HG03159 (cell line): ENCODE measurements at regions not wholly inside any gene's neighbourhood (a gene's known extent, or its start where the extent isn't known, plus 50 kb on each side); places are given as distances from the start of the nearest gene placed in this dataset.

Experiments used
- ATAC-seq: cut with Tn5 transposase; IDR thresholded peaks from one replicate; pipeline ENCODE4 v1.9.1; 2021; ENCODE audit warnings: mild to moderate bottlenecking, moderate library complexity; ENCODE audit not compliant: unreplicated experiment

DNA sequence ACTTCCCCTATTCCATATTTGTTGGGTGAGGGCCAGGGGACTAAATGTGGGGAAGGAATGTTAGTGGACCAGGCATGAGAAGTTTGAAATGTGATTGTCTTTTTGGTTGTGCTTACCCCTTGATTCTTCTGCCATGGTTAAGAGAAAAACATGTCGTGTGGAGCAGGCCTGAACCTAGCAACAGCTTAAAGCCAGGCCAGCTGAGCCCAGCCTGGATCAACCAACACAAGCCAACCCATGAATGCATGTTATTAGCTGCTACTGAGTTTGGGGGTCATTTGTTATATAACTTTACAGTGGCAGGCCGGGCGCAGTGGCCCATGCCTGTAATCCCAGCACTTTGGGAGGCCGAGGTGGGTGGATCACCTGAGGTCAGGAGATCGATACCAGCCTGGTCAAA lies 52.4 kb upstream of the TRIO start:
- no peak for ATAC-seq

GRCh38 chr5:14090290-14090689 lies 52.9 kb upstream of the TRIO start:
- ATAC-seq = no peak

DNA sequence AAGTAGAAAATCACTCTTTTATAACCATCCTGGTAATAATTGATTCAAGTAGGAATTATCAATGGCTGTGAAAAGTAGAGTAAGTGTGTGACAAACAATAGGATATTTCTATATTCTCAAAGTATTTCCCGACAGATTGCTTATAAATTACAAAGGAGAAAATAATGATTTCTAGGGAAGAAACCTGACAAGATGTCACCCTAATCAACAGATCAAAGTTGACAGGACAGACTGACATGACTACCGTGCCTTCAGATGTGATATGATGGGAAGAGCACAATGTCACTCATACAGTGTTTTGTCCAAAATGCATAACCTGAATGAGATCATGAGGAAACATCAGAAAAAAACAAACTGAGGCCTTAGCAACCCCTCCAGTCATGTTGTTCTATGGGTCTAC lies 53.9 kb upstream of the TRIO start:
- ATAC-seq = no peak

GRCh38 chr5:14086261-14086660 lies 56.9 kb upstream of the TRIO start:
- no peak for ATAC-seq

- ATAC-seq = no peak
These were observed 60.2 kb upstream of the TRIO start for GRCh38 chr5:14082973-14083372.

GRCh38 chr5:14082523-14082922 lies 60.6 kb upstream of the TRIO start:
- no peak for ATAC-seq

DNA sequence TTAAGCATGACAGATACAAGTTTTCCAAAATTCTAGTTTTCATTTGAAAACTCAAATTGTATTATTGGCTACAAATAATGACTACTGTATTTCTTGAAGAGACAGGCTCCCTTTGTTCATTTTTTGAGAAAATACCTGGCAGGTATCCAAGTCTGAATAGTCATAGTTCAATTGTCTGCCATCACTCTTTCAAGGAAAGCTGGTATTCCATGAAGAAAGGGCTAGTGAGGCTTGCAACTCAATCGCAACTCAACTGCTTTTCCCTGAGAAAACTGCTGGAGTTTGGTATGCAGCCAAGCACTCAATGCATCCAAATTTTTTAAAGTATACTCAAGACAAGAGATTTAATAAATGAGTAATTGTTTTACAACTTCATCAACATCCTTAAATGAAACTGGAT lies 61.4 kb upstream of the TRIO start:
- ATAC-seq = no peak

GRCh38 chr5:14078716-14079115 lies 64.4 kb upstream of the TRIO start:
- no peak for ATAC-seq

DNA sequence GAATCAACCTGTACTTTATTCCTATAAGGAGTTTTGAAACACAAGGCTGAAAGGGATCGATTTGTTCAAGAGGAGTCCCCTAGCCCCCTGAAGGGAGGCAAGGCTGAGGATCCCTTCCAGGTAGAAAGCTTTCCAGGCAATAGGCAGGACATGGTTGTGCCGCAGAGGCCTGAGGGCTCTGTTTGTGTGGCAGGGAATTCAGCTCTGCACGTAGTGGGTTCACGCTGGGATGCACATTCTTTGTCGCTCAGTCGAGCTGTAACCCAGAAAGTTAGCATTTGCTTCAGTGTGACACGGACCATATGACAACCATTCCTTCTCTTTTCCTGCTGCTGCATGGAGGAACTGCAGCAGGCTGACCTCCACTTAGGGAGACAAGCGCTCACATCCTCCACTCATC lies 65.6 kb upstream of the TRIO start:
- no peak for ATAC-seq

DNA sequence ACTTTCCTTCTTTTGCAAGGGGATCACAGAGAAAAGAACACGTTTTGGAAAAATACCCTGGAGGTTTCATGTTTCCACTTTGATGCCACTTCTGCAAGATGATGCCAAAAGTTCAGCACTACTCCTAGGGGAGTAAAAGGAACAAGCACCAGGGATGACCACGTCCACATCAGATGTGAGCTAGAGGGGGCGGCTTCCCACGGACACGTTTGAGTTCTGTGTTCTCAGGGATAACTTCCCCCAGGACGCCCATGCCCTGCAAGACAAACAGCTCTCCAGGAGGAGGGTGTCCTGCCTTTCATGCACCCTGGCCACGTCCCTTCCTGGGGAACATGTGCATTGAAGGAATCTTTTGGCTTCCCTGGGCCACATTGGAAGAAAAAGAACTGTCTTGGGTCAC lies 66.6 kb upstream of the TRIO start:
- ATAC-seq = no peak

- ATAC-seq = no peak
These were observed 67.2 kb upstream of the TRIO start for GRCh38 chr5:14075937-14076336.

GRCh38 chr5:14071433-14071832 lies 71.7 kb upstream of the TRIO start:
- no peak for ATAC-seq

DNA sequence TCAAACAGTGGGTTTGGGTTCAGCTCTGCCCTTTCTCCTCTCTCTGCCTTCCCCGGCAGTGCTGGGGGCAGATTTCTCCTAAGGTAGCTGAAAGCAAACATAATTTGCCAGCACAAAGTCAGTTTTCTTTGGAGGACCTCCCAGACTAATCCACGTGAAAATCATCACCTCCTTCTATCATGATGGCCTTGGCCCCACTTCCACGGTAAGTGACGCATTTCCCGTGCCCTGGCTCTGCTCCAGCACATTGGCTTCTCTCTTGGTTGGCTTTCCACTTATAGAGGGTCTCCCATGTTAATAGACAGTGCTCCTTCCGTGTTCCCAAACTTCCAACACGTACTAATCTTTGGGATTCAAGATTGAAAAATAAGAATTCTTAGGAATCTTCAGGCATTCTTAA lies 74.1 kb upstream of the TRIO start:
- no peak for ATAC-seq

DNA sequence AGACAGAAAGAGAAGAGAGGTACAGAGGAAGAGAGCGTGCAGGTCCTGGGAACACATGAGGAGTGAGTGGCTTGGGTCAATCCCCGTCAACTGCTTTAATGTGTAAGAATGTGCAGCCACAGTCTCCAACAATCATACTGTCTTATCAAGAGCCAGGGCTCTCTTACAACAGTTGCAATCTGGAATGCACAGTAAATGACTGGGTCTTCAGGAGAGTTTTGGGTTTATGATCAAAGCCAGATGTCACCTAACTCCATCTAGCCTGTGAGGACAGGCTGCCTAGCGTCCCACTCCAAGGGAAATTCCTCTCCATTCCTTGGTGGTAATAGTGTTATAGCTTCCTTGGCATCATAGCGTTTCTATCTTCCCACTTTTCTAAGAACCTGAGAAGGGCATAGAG lies 75.0 kb upstream of the TRIO start:
- no peak for ATAC-seq

- no peak for ATAC-seq
These were observed 76.8 kb upstream of the TRIO start for GRCh38 chr5:14066326-14066725.

DNA sequence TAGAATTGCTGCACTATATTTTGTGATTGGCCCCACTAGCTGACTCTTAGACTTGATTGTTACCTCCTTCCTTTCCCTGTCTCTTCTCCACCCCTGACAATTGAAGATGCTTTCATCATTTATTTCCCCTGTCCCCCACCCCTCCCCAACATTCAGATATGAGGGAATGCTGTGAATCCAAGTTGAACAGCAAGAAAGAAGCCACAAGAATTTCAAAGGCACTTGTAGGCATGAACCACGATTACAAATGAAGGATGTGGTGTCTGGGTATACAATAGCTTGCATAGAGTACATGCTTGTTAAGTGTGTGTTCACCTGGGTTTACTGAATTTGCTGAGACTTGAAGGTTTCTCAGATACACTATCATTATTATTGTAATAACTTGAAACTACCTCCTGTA lies 78.3 kb upstream of the TRIO start:
- no peak for ATAC-seq

GRCh38 chr5:14063691-14064090 lies 79.5 kb upstream of the TRIO start:
- ATAC-seq = no peak

DNA sequence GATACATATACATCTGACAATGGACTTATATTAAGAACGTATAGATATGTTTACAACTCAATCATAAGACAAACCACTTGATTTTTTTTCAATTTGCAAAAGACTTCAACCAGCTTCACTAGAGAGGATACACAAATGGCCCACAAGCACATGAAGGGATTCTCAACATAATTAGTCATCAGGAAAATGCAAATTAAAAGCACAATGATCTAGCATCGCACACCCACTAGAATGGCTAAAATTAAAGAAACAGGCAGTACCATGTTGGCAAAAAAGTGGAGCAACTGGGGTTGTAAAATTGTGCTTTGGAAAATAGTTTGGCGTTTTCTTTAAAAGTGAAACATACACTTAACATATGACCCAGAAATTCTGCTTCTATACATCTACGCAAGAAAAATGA lies 80.0 kb upstream of the TRIO start:
- no peak for ATAC-seq

DNA sequence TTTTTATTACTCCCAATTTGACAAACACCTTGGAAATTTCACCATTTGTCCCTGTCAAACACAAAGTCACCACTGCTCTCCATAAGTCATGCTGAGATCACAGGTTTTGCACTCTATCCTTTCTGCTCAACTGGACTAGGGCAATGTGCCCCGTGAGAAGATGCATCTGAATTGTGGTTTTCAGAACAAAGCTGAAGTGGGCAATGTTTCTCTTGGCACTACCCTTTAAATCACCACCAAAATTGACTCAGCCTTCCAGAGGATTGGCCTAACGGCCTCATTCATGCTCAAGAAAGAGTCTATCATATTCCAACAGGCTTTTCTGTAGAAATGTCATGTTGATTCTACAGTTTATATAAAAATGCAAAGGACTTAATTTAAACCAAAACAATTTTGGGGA lies 81.0 kb upstream of the TRIO start:
- ATAC-seq = no peak

DNA sequence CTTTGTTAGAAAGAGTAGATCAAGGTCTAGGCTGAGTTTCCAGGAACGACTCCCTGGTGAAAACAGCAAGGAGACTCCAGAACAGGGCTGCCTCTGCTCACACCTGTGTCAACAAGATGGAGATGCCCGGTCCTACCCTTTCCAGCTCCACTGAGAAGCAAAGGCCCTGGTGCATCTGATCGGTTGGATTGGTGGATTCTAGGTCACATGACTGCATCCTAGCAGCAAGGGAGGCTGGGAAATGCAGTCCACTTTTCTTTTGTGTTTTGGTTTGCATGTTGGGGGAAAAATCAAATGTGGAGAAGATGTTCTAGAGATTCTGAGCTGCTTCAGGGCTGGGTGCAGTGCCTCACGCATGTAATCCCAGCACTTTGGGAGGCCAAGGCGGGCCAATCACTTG lies 82.0 kb upstream of the TRIO start:
- no peak for ATAC-seq

DNA sequence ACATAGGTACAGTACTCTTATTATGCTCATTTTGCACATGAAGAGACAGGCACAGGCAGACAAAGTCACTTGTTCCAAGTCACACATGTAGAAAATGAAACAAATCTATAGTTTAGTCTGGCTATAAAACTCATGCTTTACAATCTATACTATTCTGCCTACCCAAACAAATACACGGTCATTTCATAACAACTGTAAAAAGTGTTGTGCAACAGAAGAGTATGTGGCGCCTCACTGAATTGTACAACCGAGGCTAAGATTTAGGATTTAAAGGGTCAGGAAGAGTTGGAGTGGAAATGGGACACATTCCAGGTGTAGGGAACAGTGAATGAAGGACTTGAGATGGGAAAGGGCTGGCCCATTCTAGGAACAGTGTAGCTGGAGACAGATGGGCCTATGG lies 82.9 kb upstream of the TRIO start:
- no peak for ATAC-seq

DNA sequence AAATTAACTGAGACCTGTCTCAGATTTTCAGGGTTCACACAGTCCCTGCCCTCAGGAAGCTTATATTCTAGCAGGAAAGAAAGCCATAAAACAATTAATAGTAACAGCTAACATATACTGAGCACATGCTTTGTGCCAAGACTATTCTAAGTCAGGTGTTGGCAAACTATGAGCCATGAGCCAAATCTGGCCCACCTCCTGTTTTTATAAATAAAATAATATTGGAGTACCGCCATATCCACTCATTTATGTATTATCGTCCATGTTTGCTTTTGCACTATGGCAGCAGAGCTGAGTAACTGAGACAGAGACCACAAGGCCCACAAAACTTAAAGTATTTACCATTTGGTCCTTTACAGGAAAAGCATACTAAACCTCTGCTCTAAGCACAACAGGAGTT lies 83.3 kb upstream of the TRIO start:
- ATAC-seq = no peak

GRCh38 chr5:14057289-14057688 lies 85.9 kb upstream of the TRIO start:
- no peak for ATAC-seq

GRCh38 chr5:14056039-14056438 lies 87.1 kb upstream of the TRIO start:
- no peak for ATAC-seq
